K562 (cell line): ENCODE measurements at regions not wholly inside any gene's neighbourhood (a gene's known extent, or its start where the extent isn't known, plus 50 kb on each side); places are given as distances from the start of the nearest gene placed in this dataset.

Experiments
- GABPA ChIP-seq: fragments of 200-800 bp; sonication (Bioruptor generic); conservative IDR thresholded peaks from 2 replicates; pipeline ENCODE4 v1.6.1; 2016; ENCODE audit warnings: low read depth, missing genetic modification characterization, missing compliant biosample characterization
- HINFP ChIP-seq: fragments of 450-650 bp; conservative IDR thresholded peaks from 2 replicates; pipeline ENCODE4 v1.6.1; 2016; ENCODE audit warnings: missing genetic modification characterization, low read depth, mild to moderate bottlenecking, control low read depth, missing compliant biosample characterization
- HMGN3 ChIP-seq: IDR thresholded peaks from 2 replicates; pipeline ENCODE4 v1.6.1; 2011; ENCODE audit warnings: borderline replicate concordance, low read depth, mild to moderate bottlenecking, mixed read lengths, low read length; ENCODE audit not compliant: insufficient read length; ENCODE audit errors: extremely low read depth
- KAT7 ChIP-seq: sonication (generic); formaldehyde crosslinking; IDR thresholded peaks from 2 replicates; pipeline ENCODE4 v1.8.0; 2022; ENCODE audit warnings: missing genetic modification reagents, mild to moderate bottlenecking, borderline replicate concordance
- MCM2 ChIP-seq: fragments of 450-650 bp; IDR thresholded peaks from 2 replicates; pipeline ENCODE4 v1.6.1; 2017; ENCODE audit warnings: low read depth, mild to moderate bottlenecking
- MLX ChIP-seq, 2 experiments: fragments of 450-650 bp in 1 of 2; sonication (generic) in 1 of 2; formaldehyde crosslinking; conservative IDR thresholded peaks; 2 replicates each; pipeline versions ENCODE4 v1.4.0 to v1.8.1; 2020 to 2022; ENCODE audit warnings: mild to moderate bottlenecking in 1 of 2, missing genetic modification reagents in 1 of 2
- RREB1 ChIP-seq: fragments of 250-450 bp; sonication (Bioruptor Pico); IDR thresholded peaks from 2 replicates; pipeline ENCODE4 v1.4.0; 2020
- SIN3B ChIP-seq: fragments of 450-650 bp; IDR thresholded peaks from 2 replicates; pipeline ENCODE4 v1.6.1; 2017; ENCODE audit warnings: low read depth, mild to moderate bottlenecking, moderate library complexity
- TRIM24 ChIP-seq, 2 experiments: fragments of 450-650 bp; IDR thresholded peaks; 2 replicates each; pipeline ENCODE4 v1.6.1; 2016
- ZNF197 ChIP-seq: fragments of 200-800 bp; sonication (Bioruptor generic); IDR thresholded peaks from 2 replicates; pipeline ENCODE4 v1.6.1; 2016; ENCODE audit warnings: low read depth, missing genetic modification characterization, missing compliant biosample characterization
- ZNF655 ChIP-seq: fragments of 250-450 bp; sonication (Bioruptor Pico); IDR thresholded peaks from 2 replicates; pipeline ENCODE4 v1.5.0; 2021
- ZNF778 ChIP-seq: fragments of 450-650 bp; formaldehyde crosslinking; IDR thresholded peaks from 2 replicates; pipeline ENCODE4 v1.4.0; 2020; ENCODE audit warnings: mild to moderate bottlenecking, moderate library complexity
- TF ChIP-seq, protein P1 (sequence below): IDR thresholded peaks from 2 replicates; pipeline ENCODE4 v1.6.1; 2014; ENCODE audit warnings: antibody characterized with exemption
- TF ChIP-seq, protein P2 (sequence below): fragments of 250-450 bp; sonication (Bioruptor Pico); IDR thresholded peaks from 2 replicates; pipeline ENCODE4 v1.5.0; 2022; ENCODE audit warnings: mild to moderate bottlenecking

- TF ChIP-seq RREB1 (CRISPR knock-in tag) (0 out of 2 replicates have a peak, but pooled peaks have one; percentile 44), HINFP (tag) (no peak), ZNF197 (CRISPR knock-in tag) (no peak), ZNF778 (no peak), HMGN3 (no peak), SIN3B (no peak), GABPA (tag) (no peak), MLX (CRISPR knock-in tag; conservative IDR thresholded peaks at IDR 0.05) (peak in 1 of 2 experiments; percentile 14; a peak in 1 of 4 replicates), KAT7 (CRISPR knock-in tag) (no peak), ZNF655 (CRISPR knock-in tag) (no peak), TRIM24 (IDR thresholded peaks at IDR 0.05) (no peak; a peak in 1 of 4 replicates), MCM2 (no peak)
- TF ChIP-seq, protein P1, sequence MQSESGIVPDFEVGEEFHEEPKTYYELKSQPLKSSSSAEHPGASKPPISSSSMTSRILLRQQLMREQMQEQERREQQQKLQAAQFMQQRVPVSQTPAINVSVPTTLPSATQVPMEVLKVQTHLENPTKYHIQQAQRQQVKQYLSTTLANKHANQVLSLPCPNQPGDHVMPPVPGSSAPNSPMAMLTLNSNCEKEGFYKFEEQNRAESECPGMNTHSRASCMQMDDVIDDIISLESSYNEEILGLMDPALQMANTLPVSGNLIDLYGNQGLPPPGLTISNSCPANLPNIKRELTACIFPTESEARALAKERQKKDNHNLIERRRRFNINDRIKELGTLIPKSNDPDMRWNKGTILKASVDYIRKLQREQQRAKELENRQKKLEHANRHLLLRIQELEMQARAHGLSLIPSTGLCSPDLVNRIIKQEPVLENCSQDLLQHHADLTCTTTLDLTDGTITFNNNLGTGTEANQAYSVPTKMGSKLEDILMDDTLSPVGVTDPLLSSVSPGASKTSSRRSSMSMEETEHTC: no peak
- TF ChIP-seq, protein P2, sequence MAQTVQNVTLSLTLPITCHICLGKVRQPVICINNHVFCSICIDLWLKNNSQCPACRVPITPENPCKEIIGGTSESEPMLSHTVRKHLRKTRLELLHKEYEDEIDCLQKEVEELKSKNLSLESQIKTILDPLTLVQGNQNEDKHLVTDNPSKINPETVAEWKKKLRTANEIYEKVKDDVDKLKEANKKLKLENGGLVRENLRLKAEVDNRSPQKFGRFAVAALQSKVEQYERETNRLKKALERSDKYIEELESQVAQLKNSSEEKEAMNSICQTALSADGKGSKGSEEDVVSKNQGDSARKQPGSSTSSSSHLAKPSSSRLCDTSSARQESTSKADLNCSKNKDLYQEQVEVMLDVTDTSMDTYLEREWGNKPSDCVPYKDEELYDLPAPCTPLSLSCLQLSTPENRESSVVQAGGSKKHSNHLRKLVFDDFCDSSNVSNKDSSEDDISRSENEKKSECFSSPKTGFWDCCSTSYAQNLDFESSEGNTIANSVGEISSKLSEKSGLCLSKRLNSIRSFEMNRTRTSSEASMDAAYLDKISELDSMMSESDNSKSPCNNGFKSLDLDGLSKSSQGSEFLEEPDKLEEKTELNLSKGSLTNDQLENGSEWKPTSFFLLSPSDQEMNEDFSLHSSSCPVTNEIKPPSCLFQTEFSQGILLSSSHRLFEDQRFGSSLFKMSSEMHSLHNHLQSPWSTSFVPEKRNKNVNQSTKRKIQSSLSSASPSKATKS: no peak
Measured at GRCh38 chr3:14352002-14352627, 50.3 kb upstream of the SLC6A6 start (continued).
